ENCODE measurements at regions not wholly inside any gene's neighbourhood (a gene's known extent, or its start where the extent isn't known, plus 50 kb on each side); places are given as distances from the start of the nearest gene placed in this dataset.
A peak's percentile ranks its signal among the peaks of the same experiment; 100 is the strongest.
"Not testable (repeated sequence)": the region's sequence is repeated elsewhere in the genome, so short reads cannot be mapped to it uniquely, and the experiment has no call there.

- no peak for DNase-seq
Observed at GRCh38 chr5:74459984-74460383, 180.5 kb downstream of the ENC1 start.

- no peak for DNase-seq
Observed at GRCh38 chr5:74457876-74458275, 182.7 kb downstream of the ENC1 start.

DNA sequence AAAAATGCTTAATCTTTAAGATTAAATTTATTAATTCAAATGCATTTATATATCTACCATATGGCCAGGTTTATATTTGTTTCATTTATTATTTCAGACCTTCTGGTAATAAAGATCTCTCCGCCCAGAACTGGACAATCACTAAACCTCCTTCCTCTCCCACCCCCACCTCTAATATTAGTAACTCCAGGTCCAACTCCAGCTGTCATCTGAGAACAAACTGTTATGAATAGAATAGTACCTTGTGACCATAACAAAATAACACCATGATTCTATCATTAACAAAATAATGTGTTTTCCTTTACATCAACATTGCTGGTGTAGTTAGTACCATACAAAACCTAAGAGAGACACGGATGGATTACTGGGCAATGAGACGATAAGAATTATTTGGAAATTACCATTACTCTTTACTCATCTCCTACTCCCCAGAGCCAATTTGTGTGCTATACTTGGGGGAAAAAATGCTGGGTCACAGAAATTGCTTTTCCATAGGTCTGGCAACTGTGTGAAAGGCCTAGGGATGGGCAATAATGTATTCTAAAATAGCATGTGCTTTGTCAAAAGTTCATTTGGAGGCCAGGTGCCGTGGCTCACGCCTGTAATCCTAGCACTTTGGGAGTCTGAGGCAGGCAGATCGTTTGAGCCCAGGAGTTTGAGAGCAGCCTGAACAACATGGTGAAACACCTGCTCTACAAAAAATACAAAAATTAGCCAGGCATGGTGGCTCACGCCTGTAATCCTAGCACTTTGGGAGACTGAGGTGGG is 186.1 kb downstream of the ENC1 start:
- DNase-seq, result no peak

DNA sequence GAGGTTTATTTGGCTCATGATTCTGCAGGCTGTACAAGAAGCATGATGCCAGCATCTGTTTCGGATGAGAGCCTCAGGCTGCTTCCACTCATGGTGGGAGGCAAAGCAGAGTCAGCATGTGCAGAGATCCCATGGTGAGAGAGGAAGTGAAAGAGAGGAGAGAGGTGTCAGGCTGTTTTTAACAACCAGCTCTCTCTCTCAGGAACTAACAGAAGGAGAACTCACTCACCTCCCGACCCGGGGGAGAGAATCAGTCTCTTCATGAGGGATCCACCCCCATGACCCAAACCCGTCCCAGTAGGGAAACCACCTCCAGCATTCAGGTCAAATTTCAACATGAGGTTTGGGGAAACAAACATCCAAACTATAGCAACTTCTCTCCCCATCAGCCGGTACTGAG is 187.7 kb downstream of the ENC1 start:
- DNase-seq, result no peak

- no peak for DNase-seq
Observed at GRCh38 chr5:74450095-74450494, 190.4 kb downstream of the ENC1 start.

DNA sequence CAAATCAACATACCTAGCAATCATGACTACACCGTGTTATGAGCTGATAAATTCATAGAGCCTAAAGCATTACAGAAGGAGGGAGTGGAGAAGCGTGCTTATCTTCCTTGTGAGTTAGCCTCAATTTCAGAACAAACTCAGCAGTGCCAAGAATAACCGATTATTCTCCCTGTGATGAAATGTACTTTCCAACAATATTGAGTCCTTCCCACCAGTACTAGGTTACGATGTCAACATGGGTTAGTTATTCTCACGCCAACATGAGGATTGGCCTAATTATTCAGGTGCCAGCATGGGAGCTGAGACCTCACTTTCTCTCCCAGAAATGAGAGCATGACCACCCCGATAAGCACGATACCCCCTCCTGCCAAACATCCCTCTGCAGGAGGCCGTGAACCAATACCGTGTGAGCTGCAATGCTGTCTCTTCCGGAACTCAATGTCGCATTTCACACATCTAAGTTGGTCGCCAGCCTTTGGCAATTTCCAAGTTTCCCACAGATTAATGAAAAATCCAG is 193.7 kb downstream of the ENC1 start:
- no peak for DNase-seq

GRCh38 chr5:74442466-74442865 is 198.1 kb downstream of the ENC1 start:
- DNase-seq, result no peak

DNA sequence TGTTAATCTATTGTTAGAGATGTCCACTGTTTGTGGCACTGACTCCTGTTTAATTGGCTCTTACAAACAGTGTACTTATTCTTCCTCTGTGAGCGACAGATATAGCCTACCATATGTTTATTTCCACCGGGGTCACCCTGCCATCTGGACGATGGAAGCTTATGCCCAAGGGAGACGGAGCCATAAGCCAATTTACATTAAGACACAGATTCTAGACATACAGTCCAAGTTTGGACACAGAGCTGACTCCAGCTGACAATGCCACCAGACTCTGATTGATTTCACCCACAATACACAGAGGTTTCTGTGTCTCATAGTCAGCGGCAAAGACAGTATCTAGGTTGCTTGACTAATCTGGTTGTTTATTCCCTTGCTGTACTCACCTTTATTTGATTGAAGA is 198.9 kb downstream of the ENC1 start:
- DNase-seq, result no peak

- no peak for DNase-seq
Observed at GRCh38 chr5:74440341-74440740, 200.2 kb downstream of the ENC1 start.

- not testable (repeated sequence) for DNase-seq
Observed at GRCh38 chr5:74437870-74438269, 202.7 kb downstream of the ENC1 start.

DNA sequence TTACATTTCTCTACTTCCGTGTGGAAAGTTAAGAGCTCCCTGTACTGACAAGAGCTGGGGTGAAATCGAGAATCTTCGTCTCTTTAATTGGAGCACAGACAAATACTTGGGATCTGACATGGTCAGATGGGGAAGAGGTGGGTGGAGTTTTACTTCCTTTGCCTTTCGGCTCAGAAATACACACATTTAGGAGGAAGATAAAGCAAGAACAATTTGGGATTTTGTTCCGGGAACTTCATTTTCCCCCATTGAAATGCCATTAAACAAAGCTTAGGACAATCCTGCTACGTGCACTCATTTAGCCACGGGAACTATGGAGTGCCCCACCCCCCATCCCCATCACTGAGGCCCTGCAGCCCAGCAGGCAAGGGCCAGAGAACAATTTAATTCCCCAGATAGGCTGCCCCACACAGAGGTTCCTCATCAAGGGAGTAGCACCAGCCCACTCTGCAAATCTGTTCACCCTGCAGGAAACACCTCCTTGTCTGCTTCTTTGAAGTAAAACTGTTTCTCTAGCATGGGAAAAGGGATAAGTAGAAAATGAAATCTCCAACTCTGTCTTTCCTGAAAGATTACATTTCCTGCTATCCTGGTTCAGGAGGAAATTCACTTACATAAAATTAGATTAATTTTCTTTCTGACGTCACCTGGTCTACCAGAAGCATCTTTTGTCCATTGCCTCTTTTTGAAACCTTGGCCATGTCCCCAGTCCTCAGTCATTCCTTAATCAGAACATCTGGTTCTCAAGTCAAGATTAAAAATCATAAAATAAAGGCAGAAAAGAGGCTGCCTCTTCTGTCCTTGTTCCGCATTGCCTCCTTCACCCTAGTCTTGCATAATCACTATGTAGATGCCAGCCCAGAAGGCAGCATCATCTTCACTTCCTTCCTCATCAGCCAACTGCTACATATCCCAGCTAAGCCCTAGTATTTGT is 206.4 kb downstream of the ENC1 start:
- no peak for DNase-seq

- DNase-seq, result peak; percentile 1
Observed at GRCh38 chr5:74433255-74433895, 207.2 kb downstream of the ENC1 start.

GRCh38 chr5:74432721-74433120 is 207.8 kb downstream of the ENC1 start:
- DNase-seq, result no peak

GRCh38 chr5:74432216-74432615 is 208.3 kb downstream of the ENC1 start:
- no peak for DNase-seq

GRCh38 chr5:74431290-74431669 is 209.2 kb downstream of the ENC1 start:
- no peak for DNase-seq

DNA sequence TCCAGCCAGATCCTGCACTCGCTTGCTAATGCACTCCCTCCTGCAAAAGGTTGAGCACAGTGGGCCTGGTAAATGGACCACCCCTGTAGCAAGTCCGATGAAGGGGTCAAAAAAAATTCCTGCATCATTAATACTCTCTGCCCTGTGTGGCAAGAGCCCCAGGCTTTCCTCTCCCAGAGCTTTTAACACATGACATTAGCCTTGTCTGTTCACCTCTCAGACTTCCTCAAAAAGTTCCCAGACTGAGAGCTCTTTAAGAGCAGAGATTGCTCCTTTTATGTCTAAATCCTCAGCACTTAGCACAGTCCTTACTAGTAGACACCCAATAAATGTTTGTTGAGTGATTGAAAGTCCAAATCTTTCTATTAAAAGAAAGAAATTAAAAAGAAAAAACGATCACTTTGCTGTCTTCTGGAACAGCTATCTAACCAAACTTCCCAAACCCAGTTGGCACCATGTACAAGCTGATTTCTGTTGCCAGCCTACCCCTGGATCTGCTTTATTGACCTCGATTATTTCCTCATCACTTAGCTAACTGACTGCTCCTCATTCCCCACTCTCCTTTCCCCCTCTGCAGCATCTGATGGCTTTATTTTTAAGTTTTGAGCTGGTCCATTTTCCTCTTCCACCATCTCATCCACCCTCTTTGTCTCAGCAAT is 209.8 kb downstream of the ENC1 start:
- DNase-seq, result no peak

GRCh38 chr5:74429495-74429894 is 211.0 kb downstream of the ENC1 start:
- no peak for DNase-seq

DNA sequence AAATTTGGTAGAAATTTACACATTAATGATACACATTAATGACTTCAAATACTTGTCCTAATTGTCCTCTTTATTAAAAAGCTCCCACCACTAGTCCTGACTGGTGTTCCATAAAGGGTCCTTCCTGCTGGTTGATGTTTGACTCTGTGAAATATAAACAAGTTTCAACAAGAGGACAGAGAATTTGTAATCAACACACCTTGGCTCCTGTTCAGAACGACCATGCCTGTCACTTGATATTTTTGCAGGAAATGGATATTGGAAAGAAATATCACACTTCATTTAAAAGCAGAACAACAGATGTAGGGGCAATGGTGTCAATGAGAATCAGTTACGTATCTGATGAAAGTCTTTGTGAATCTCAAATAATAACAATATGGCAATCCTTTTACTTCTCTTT is 211.7 kb downstream of the ENC1 start:
- no peak for DNase-seq

DNA sequence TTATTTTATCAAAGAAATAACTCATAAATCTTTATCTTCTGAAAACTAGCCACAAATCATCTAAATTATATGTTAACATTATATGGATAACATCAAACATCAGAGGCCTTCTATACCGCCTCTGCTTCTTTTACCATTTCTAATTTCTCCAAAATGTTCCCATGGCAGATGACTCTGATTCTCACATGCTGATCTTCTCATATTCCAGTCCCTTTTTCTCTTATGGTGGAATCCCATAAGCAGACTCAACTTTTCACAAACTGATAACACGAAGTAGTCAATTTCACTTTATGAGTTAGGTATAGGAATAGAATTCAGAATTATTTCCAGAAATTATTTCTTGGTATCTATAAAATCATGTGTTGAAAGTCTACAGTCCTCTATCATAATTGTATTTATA is 212.3 kb downstream of the ENC1 start:
- DNase-seq, result no peak

- DNase-seq, result no peak
Observed at GRCh38 chr5:74426506-74426905, 214.0 kb downstream of the ENC1 start.

- DNase-seq, result no peak
Observed at GRCh38 chr5:74424162-74424868, 216.2 kb downstream of the ENC1 start.

- no peak for DNase-seq
Observed at GRCh38 chr5:74423383-74423782, 217.1 kb downstream of the ENC1 start.
